Right lobe of liver (tissue), 4 donors: ENCODE measurements at regions not wholly inside any gene's neighbourhood (a gene's known extent, or its start where the extent isn't known, plus 50 kb on each side); places are given as distances from the start of the nearest gene placed in this dataset.

Experiments
- POLR2A ChIP-seq: fragments of 450-650 bp; IDR thresholded peaks from one replicate; pipeline ENCODE4 v1.6.1; 2017; ENCODE audit warnings: antibody characterized with exemption, mild to moderate bottlenecking
- TF ChIP-seq, protein P1 (sequence below), 4 donors: fragments of 200-600 bp in 3 of 4; fragments of 450-650 bp in 1 of 4; IDR thresholded peaks; one replicate each; pipeline versions ENCODE4 v1.5.1 to v1.8.0; 2016 to 2022; ENCODE audit warnings: antibody characterized with exemption in 4 of 4, mild to moderate bottlenecking in 2 of 4
- donor health status: DM: no; HTN: no; CAD: no.
- donor health status: DM: no; HTN: no; CAD: no.
- donor health status: DM: no; HTN: yes; CAD: no.

DNA sequence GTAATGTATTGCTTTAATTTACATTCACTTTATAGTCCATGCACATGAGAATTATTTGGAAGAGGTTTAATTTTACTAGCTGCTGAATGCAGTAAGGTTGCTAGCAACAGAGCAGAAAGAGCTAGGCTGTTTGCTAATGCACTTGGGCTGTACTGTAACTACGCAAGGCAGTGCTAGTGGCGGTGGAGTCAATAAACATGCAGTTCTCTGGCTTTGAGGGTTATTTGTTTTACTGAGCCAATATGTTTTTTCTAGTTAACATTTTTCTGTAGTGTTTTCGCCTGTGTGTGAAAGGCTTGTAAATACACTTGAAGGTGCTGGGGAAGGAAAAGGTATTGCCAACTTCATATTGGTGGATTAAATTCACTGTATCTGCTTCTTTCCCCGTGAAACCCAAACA is 112.8 kb downstream of the BTBD3 start:
- TF ChIP-seq, protein P1, sequence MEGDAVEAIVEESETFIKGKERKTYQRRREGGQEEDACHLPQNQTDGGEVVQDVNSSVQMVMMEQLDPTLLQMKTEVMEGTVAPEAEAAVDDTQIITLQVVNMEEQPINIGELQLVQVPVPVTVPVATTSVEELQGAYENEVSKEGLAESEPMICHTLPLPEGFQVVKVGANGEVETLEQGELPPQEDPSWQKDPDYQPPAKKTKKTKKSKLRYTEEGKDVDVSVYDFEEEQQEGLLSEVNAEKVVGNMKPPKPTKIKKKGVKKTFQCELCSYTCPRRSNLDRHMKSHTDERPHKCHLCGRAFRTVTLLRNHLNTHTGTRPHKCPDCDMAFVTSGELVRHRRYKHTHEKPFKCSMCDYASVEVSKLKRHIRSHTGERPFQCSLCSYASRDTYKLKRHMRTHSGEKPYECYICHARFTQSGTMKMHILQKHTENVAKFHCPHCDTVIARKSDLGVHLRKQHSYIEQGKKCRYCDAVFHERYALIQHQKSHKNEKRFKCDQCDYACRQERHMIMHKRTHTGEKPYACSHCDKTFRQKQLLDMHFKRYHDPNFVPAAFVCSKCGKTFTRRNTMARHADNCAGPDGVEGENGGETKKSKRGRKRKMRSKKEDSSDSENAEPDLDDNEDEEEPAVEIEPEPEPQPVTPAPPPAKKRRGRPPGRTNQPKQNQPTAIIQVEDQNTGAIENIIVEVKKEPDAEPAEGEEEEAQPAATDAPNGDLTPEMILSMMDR (IDR thresholded peaks at IDR 0.05), result no peak
- no peak for TF ChIP-seq POLR2A
